ENCODE measurements at regions not wholly inside any gene's neighbourhood (a gene's known extent, or its start where the extent isn't known, plus 50 kb on each side); places are given as distances from the start of the nearest gene placed in this dataset.

DNA sequence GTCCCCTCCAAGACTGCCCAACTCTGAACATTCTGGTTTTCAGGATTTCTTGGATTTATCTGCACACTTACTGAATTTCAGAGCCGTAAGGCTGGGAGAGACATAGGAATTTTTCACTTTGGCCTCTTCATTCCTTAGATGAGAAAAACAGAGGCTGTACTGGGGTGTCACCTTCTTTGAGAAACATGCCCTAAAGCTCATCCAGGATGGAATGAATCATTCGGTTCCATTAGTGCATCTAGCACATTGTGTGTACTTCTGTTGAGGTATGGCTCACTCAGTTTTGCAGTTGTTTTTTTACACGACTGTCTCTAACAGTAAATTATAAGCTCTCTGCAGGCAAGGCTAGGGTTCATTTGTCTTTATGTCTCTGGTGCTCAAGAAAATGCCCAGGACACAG lies 383.4 kb downstream of the GATA3 start:
- TF ChIP-seq, protein P1, sequence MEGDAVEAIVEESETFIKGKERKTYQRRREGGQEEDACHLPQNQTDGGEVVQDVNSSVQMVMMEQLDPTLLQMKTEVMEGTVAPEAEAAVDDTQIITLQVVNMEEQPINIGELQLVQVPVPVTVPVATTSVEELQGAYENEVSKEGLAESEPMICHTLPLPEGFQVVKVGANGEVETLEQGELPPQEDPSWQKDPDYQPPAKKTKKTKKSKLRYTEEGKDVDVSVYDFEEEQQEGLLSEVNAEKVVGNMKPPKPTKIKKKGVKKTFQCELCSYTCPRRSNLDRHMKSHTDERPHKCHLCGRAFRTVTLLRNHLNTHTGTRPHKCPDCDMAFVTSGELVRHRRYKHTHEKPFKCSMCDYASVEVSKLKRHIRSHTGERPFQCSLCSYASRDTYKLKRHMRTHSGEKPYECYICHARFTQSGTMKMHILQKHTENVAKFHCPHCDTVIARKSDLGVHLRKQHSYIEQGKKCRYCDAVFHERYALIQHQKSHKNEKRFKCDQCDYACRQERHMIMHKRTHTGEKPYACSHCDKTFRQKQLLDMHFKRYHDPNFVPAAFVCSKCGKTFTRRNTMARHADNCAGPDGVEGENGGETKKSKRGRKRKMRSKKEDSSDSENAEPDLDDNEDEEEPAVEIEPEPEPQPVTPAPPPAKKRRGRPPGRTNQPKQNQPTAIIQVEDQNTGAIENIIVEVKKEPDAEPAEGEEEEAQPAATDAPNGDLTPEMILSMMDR (IDR thresholded peaks at IDR 0.05; ENCODE audit: low read depth, low read length, poor library complexity, severe bottlenecking), result no peak
- TF ChIP-seq EZH2phosphoT487 (IDR thresholded peaks at IDR 0.05; ENCODE audit: borderline replicate concordance, low read length), result no peak

Measured in DOHH2 (cell line).